ENCODE measurements at regions not wholly inside any gene's neighbourhood (a gene's known extent, or its start where the extent isn't known, plus 50 kb on each side); places are given as distances from the start of the nearest gene placed in this dataset.

DNA sequence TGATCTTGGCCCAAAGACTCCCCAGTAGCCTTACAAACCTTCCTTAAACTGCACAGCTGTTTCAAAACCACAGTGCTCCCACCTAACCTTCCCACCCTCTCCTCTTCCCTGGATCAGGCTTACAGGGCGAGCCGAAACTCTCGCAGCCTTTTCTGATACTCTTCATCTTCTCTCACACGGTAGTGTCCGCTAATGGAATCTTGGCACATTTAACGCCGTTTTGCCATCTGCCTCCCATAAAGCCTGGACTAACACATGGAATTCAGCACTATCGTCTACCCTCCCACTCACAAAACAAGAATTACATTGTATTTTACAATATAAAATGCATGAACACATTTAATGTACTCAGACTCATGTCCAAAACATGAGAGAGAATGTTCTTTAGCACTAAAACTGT is 135.9 kb downstream of the RAP2A start:
- TF ChIP-seq ARNTL (CRISPR knock-in tag; IDR thresholded peaks at IDR 0.05; ENCODE audit: borderline replicate concordance, low read depth) (no peak), ZNF565 (CRISPR knock-in tag; conservative IDR thresholded peaks at IDR 0.05; ENCODE audit: low read depth) (no peak), TCF4 (CRISPR knock-in tag; IDR thresholded peaks at IDR 0.05; ENCODE audit: borderline replicate concordance) (no peak), RARB (CRISPR knock-in tag; IDR thresholded peaks at IDR 0.05) (no peak), ZNF70 (CRISPR knock-in tag; IDR thresholded peaks at IDR 0.05) (no peak), GLIS3 (CRISPR knock-in tag; IDR thresholded peaks at IDR 0.05) (no peak), ZNF8 (CRISPR knock-in tag; IDR thresholded peaks at IDR 0.05) (no peak), PPARA (CRISPR knock-in tag; IDR thresholded peaks at IDR 0.05; ENCODE audit: borderline replicate concordance) (no peak), OSR1 (CRISPR knock-in tag; IDR thresholded peaks at IDR 0.05) (no peak)
- TF ChIP-seq, protein P1, sequence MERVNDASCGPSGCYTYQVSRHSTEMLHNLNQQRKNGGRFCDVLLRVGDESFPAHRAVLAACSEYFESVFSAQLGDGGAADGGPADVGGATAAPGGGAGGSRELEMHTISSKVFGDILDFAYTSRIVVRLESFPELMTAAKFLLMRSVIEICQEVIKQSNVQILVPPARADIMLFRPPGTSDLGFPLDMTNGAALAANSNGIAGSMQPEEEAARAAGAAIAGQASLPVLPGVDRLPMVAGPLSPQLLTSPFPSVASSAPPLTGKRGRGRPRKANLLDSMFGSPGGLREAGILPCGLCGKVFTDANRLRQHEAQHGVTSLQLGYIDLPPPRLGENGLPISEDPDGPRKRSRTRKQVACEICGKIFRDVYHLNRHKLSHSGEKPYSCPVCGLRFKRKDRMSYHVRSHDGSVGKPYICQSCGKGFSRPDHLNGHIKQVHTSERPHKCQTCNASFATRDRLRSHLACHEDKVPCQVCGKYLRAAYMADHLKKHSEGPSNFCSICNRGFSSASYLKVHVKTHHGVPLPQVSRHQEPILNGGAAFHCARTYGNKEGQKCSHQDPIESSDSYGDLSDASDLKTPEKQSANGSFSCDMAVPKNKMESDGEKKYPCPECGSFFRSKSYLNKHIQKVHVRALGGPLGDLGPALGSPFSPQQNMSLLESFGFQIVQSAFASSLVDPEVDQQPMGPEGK (CRISPR knock-in tag; IDR thresholded peaks at IDR 0.05; ENCODE audit: borderline replicate concordance), result no peak
- TF ChIP-seq, protein P2, sequence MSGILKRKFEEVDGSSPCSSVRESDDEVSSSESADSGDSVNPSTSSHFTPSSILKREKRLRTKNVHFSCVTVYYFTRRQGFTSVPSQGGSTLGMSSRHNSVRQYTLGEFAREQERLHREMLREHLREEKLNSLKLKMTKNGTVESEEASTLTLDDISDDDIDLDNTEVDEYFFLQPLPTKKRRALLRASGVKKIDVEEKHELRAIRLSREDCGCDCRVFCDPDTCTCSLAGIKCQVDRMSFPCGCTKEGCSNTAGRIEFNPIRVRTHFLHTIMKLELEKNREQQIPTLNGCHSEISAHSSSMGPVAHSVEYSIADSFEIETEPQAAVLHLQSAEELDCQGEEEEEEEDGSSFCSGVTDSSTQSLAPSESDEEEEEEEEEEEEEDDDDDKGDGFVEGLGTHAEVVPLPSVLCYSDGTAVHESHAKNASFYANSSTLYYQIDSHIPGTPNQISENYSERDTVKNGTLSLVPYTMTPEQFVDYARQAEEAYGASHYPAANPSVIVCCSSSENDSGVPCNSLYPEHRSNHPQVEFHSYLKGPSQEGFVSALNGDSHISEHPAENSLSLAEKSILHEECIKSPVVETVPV (CRISPR knock-in tag; IDR thresholded peaks at IDR 0.05), result no peak
- TF ChIP-seq, protein P3, sequence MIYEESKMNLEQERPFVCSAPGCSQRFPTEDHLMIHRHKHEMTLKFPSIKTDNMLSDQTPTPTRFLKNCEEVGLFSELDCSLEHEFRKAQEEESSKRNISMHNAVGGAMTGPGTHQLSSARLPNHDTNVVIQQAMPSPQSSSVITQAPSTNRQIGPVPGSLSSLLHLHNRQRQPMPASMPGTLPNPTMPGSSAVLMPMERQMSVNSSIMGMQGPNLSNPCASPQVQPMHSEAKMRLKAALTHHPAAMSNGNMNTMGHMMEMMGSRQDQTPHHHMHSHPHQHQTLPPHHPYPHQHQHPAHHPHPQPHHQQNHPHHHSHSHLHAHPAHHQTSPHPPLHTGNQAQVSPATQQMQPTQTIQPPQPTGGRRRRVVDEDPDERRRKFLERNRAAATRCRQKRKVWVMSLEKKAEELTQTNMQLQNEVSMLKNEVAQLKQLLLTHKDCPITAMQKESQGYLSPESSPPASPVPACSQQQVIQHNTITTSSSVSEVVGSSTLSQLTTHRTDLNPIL (CRISPR knock-in tag; IDR thresholded peaks at IDR 0.05; ENCODE audit: low read depth), result no peak

All from SK-N-SH treated with all-trans-retinoic acid at 6 μM for 48 hours (cell line).